Stimulated activated CD4-positive, alpha-beta T cell treated with anti-CD3 and anti-CD28 coated beads, Interleukin-4, amount 100 ng/mL, for 1 hour (primary cell): ENCODE measurements at regions not wholly inside any gene's neighbourhood (a gene's known extent, or its start where the extent isn't known, plus 50 kb on each side); places are given as distances from the start of the nearest gene placed in this dataset.

ENCODE experiments used
- DNase-seq: peaks from one replicate; pipeline ENCODE4 v3.0.0-alpha.2; 2020

DNA sequence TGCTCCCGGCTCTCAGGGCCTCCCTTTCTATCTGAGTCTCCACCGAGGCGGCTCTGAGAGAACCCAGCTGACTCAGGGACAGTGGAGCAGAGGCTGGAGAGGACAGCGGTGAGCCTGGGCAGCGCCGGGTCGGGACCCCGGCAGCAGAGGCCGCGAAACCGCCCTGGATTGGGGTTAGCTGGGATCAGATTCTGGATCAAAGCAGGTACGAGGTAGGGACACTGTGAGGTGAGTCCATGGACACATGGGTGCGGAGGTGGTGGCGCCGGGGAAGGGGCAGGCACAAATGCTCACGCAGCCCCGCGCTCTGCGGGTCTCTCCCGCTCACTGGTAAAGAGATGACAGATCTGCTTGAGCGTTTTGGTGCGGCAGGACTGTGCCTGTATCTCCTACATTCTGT is 146.4 kb upstream of the GGTLC1 start:
- DNase-seq, result no peak

DNA sequence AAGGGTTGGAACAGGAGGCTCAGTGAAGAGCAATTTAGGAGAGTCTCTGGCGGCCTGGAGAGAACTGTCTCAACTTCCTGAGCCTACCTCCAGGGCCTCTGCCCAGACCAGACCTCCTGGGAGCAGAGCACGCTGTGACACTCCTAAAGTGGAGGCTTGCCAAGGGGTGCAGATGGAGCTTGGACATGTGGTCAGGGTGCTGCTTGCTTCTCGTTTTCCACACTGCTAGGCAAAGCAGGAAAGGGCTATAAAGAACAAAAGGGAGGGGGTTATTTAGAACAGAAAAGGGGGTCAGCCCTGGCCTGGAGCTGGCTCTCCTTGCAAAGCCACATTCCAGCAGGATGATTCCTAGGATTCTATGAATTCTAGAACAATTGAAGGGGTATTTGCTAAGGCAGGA is 145.7 kb upstream of the GGTLC1 start:
- DNase-seq, result no peak

DNA sequence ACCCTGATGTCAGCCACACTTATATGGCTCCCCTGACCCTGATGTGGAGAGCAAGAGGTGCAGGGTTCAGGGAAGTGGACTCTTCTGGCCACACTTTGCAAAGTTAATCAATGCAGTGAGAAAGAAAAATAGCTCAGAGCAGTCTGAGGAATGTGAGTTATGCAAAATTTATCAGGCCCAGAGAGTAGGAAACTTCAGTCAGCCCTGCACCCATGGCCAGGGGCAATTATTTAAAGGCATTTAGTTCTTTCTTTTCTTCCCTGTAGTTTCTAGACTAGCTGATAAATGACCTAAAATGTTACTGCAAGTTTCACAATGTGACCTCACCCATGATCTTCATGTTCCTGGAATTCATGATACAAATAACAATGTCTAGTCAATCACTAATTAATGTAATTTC is 143.7 kb upstream of the GGTLC1 start:
- no peak for DNase-seq

DNA sequence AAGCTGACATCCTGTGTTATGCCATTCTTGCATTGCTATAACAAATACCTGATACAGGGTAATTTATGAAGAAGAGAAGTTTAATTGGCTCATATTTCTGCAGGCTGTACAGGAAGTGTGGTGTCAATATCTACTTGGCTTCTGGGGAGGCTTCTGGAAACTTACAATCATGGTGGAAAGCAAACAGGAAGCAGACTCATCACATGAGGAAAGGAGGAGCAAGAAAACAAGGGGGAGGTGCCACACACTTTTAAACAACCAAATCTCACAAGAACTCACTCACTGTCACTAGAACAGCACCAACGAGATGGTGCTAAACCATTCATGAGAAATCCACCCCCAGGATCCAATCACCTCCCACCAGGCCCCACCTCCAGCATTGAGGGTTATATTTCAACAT is 143.1 kb upstream of the GGTLC1 start:
- DNase-seq, result no peak

DNA sequence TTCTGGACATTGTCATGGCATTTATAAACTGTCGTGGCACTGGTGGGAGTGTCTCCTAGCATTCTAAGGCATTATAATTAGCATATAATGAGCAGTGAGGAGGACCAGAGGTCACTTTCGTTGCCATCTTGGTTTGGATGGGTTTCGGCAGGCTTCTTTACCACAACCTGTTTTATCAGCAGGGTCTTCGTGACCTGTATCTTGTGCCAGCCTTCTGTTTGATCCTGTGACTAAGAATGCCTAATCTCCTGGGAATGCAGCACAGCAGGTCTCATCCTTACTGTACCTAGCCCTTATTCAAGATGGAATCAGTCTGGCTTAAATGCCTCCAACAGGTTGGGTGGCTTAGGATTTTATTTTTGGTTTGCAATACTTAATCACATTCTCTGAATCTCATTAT is 142.7 kb upstream of the GGTLC1 start:
- DNase-seq, result no peak

DNA sequence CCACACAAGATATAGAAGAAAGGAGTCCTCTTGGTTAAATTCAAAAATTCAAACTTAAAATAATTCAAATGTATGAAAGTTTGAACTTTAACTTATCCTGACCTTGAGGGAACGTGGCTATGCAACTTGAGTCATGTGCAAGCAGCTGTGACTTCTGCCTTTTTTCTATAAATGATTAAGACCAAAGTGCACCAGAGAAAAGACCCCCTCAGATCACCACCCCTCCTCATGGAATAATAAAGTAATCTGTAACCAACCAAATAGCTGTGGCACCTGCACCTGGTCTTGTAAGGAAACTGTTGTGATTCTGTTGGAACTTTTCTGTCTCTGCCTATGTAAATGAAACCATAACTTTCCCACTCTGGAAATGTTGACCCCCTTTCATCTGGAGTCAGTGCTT is 141.1 kb upstream of the GGTLC1 start:
- no peak for DNase-seq

DNA sequence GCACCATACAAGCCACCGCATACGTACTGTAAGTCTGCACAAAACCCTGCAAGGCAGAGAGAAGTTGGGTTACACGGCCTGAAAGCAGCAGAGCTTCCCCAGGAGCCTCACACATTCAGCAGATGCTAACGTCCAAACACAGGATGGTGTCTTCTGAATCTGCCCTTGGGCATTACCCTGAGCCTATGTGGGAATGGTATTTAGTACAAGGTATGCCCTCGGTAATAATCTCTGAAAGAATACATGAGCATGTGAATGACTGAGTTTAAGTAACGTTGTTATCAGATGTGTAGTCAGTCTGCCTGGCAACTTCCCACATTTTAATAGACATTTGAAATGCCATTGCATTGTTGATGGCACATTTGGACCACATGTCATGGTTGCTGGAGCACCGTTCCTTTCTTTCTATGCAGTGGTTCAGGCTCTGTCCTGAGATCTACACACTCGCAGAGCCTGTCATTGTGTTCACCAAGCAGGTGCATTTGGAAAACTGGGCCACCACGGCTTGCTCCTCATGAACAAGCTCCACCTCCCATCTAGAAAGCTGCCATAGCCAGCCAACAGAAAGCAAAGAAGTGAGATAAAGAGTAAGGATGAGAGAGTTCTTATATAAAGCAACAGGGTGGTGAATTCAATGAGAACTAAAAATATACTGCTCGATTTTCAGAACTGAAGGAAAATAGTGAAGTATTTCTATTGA is 136.5 kb upstream of the GGTLC1 start:
- DNase-seq, result no peak

DNA sequence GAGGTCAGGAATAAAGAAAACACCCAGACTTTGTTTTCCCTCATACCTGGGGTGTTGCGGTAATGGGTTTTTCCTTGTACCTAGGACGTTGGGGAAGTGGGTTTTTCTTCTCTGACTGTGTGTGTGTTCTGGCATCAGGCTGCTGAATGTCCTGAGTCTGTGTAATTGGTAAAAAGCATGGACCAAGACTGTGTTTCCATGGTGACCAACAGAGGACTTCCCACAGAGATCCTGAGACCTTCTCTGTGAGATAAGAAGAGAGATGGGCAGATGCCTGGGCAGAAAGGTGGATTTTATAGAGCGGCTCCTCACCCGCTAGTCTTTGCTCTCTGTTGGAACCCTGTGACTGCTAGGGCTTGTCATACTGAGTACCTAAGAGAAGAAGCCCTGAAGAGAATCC is 135.4 kb upstream of the GGTLC1 start:
- no peak for DNase-seq

DNA sequence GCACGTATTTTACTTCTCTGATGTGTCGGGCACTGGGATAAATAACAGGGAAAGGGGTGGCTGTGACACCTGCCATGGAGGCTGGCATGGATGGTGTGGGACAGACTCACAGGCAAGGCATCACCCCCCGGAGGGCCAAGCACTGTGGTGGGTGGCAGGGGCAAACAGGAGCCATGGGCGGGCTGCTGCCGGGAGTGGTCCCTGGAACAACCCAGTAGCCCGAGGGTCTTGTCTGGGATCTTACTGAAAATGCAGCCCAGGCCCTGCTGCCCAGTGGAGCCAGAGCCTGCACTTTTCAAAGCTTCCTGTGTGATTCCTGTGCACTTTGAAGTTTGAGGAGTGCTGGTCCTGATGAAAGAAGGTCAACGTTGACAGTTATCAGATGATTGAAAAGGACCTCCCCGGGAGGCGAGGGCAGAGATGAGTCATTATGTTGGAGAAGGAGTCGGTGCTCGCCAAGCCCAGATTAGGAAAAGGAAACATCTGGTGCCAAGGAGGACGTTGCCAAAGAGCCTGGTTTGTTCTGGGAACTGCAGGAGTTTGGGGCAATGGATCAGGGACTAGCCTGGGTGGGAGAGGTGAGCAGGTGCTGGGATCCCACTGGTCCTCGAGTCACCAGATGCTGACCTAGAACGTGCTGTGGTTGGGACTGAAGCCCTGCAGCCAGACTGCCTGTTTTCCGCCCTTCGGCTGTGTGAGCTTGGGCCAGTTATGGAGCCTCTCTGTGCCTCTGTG is 130.0 kb upstream of the GGTLC1 start:
- DNase-seq, result no peak

DNA sequence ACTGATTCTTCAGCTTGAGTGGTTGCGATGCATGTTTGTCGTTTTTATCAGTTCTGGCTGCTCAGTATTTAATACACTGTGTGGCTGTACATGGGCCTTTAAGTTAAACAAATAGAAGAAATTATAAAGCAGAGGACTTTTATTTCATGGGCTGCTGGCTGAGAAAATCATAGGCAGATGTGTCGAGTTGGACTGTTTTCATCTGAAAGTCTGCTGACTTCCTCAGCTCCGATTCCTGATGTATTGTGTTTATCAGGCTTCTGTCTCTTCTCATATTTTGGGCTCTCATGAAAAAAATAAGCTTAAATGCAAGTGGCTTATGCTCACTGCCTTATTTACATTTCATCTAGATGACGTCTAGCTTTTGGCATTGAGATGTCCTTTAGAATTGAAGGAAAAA is 129.5 kb upstream of the GGTLC1 start:
- no peak for DNase-seq

DNA sequence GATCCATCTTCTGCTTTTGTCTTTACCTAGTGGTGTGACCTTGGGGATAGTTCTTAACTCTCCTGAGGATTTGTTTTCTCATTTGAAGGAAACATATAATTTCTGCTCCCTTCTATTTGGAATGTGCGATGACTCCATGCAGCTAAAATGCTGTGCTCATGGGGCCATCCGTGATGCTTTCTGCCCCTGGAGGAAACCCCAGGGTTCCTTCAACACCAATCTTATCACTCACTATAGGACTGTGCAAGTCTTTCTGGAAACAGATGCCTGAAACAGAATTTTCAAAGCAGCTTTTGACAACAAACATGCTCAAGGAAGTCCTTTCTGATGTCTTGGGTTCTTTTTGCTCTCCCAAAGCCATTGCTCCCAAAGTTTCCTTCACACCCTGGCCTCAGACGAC is 128.8 kb upstream of the GGTLC1 start:
- DNase-seq, result no peak

DNA sequence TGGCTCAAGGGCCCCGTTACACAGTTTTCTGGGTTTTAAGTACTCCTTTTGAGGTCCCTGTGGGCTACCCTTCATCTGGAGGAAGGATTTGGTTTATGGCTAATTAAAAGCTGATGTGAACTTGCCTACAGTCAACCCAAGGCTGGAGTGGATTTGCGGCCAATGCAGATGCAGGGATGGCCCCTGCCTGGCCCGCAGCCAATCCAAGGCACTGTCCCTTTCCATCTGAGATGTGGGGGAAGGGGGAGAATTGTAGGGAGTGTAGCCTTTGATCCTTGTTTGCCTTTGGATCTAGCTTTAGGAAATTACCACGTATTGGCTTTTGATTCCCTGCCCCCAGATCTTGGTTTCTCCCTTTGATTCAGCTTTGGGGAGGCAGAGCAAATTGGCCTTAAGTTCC is 128.0 kb upstream of the GGTLC1 start:
- no peak for DNase-seq

DNA sequence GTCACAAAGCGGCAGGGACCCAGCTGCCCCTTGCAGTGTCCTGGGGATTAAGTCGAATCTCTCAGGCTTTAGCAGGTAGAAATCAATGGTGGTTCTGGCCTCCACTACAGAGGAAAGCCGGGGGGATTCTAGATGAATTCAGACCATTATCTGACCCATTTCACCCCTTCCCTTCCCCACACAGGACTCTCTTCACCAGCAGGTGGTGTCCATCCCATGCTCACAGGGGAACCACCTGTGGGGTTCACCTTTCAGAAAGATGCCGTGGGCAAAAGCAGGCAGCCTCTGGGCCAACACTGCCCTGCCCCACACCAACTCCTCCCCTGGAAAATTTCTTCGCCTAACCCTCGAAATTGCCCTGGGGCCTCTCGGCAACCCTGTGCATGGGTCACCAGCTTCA is 123.8 kb upstream of the GGTLC1 start:
- DNase-seq, result no peak

DNA sequence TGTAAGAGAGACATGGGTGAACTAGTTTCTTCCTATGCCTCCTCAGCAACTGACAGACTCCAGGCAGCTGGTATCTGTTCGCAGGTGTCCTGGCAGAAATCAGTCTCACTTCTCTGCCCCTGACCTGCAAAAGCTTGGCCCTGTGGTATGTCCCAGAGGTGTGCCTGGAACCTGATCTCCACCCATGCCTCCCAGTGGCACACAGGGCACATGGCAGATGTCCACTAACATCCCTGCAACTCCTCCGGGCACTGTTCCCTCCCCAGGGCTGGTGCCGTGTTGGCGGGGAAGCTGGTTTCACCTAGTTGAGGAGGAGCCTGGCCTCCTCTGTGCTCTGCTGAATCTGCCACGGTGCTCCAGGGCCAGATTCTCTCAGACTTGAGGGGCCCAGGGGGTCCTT is 123.3 kb upstream of the GGTLC1 start:
- DNase-seq, result no peak

DNA sequence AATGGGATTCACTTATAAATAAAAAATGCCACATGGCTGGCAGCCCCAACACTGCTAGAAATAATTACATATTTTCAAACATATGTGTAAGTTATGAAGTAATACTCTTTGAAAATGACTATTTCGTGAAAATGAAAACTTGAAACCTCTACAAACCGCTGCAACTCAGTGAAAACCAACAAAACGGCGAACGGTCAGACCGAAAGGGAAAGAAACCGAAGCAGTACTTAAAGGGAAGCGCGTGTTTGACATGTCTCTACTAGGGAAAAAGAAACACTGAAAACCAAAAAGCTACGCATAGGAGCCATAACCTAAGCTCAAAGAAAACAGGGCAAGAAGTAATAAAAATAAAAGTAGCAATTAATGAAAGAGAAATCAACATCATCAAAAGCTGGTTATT is 121.0 kb upstream of the GGTLC1 start:
- no peak for DNase-seq

DNA sequence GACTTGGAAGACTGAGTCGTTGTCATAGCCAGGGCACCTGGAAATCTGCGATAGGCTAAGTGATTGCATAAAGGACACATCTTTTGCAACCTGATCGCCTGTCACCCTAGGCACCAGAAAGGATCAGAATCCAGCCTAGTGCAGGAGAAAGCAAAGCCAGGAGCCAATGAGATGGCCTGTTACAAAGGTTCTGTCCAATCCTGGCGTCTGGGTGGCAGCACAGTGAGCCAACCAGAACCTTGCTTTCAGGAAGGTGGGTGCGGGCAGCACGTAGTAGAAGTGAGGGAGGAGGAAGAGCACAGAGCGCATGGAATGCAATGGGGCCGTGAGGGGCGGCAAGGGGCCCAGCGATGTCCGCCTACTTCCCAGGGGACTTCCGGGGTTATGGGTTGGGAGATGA is 120.4 kb upstream of the GGTLC1 start:
- DNase-seq, result no peak

DNA sequence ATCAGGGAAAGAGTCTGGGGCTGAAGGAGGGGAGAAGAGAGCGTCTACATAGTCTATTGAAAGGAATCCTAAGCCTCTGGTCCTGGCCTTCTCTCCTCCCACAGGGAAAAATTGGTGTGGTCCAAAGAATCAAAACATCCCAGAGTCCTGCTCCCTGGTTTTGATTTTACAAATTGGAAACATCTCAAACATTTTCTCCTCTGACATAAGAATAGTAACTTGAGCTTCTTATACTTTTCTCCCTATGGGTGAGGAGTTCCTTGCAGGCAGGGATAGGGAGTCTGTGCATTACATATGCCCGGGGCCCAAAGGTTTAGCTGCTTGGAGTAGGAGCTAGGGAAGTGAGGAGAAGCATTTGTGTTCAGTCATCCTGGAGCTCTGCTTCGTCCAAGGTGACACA is 120.0 kb upstream of the GGTLC1 start:
- no peak for DNase-seq

DNA sequence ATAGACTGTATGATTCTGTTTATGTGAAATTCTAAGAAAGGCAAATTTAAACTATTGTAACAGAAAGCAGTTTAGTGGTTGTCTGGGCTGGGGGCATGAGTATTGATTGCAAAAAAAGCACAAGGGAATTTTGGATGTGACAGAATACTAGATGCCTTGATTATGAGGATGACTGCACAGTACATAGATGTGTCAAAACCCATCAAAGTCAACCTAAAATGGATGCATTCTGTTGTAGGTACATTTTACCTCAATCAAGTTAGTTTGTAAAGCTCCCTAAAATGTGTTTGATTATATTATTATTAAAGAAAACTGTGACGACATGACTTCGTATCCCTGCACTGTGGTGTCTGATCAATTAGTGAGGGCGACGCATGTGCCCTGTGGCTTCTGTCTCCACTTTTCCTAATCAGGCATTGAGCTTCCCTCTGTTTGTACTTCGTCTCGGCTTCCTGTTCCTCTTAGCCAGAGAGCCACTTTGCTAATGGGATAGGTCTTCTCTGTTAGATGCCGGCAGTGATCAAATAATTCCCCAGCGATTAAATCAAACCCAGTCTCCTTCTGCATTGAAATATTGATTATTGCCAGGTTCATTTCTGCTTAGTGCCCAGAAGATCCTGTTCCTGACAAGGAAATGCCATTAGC is 118.3 kb upstream of the GGTLC1 start:
- DNase-seq, result no peak

DNA sequence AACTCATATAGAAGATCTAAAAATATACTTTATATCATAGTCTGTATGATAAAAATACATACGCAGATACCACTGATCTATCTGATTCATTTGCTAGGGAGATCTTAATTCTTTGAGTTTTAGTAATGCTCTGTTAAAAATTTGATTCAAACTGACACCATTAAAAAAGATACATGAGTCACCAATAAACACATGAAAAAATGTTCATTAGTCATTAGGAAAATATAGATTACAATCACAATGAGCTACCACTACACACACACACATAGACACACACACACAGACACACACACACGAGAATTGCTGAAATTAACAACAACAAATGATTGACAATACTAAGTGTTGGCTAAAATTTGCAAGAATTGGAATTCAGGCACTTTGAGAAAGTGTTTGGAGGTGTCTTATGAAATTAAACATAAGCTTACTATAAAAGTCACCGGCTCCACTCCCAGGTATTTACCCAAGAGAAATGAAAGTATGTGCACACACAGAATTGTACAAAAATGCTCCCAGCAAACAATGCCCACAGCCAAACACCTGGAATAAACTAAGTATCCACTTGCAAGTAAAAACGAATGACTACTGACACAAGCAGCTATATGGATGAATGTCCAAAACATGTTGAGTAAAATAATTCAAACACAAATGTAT is 117.7 kb upstream of the GGTLC1 start:
- DNase-seq, result no peak

DNA sequence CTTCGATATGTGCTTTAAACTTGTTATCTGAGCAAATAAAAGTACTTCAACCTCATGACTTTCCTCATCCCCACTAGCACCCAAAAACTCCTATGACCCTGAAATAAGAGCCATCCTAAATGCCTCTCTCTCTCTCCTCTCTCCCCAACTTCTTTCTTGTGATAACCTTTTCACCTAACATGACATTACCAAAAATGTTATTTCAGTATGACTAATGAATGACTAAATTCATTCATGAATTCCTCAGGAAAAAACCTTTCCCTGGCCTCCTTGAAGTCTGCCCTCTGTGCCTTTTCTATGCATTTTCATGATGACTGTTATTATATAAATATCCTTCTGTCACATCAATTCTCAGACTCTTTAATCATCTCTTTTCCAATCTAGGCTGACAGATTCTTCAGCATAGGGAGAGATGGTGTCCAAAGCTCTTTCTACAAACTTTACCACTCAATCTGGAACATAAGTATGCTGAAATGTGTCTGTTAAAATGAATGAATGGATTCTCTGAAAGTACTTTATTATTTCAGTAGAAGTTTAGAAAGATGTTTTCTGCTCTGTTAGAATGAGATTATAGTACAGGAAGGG is 114.3 kb upstream of the GGTLC1 start:
- no peak for DNase-seq

DNA sequence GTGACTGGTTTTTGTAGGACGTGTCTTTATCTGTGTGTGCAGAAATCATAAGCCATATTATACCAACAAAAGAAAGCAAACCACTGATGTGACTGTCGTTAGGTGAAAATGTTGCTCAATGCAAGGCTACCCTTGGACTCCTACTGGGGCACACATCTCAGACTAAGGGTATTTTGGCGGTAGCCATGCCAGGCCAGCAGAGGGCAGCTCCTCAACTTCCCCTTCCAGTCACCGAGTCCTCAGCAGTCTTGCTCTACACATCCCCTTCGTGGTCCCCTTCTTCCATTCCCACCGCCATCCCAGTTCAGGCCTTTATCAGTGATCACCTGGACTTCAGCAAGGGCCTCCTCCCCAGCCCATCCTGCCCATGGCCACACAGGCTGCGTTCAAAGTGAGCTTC is 113.7 kb upstream of the GGTLC1 start:
- DNase-seq, result no peak

DNA sequence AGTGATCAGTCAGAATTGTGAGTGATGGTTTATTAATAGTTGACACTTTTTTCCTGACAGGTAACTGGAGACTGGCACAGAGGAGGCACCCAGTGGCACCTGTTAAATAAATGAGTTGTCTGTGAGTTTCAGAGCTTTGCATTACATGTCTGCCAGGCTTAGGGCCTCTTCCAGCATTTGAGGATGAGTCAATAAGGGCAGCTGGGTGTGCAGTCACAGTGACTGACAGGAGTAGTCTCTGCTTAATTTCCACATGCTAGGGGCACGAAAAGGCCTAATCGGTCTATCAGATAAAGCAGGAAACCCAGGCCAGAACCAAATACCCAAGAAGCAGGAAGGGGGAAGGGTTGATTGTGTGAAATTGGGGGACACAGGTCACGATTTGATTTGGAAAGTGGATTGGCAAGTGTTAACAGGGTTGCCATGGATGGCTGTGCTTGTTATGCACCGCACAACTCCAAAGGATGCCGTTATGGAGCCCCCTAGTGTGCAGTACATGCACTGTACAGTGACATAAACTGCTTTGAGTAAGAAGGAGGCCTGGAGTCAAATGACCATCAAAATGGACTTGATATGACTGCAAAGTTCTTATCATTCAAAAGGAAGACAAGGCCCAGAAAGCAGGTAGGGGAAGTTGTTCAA is 111.9 kb upstream of the GGTLC1 start:
- DNase-seq, result peak; percentile 37

DNA sequence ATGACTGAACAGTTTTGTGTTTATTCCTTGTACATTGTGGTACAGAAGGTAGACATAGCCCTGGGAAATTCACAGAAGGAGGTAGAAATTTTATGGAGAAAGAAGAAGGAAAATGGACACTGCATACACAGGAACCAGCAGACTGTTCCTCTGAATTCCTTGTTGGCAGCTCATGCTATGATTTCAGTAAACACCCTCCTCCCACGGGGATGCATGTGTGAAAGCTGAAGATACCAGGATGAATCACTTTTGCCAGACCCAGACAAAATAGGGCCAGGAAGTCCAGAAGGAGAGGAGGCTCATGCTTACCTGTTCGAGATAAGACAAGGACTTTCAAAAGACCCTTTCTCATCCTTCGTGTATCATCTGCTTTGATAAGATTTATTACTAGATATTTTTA is 110.3 kb upstream of the GGTLC1 start:
- no peak for DNase-seq
